ENCODE measurements at regions not wholly inside any gene's neighbourhood (a gene's known extent, or its start where the extent isn't known, plus 50 kb on each side); places are given as distances from the start of the nearest gene placed in this dataset.

GRCh38 chr14:35929186-35929585 lies 103.0 kb downstream of the BRMS1L start:
- H3K27me3 ChIP-seq (ENCODE audit: control insufficient read depth in 2 of 2, insufficient read depth in 2 of 2, low read length in 2 of 2) = peaks cover 0 to 1% of the 10 kb centered on the region in 2 experiments
- dilution Hi-C loops (cut with MboI; ENCODE audit: extremely low pct_ligation_motif_present, low sequenced_read_pairs) (no loop called here), intact Hi-C loops (cut with micrococcal nuclease) (loop anchor here (5.0 kb wide), 1 partner anchor 372 kb away; no protein-coding TSS in a partner anchor)
- TF ChIP-seq EZH2 (IDR thresholded peaks at IDR 0.05; ENCODE audit: borderline replicate concordance, low read depth, low read length, severe bottlenecking) = no peak
- no peak for TF ChIP-seq POLR2A (IDR thresholded peaks at IDR 0.05; ENCODE audit: low read depth, low read length)
- TF ChIP-seq MYC (IDR thresholded peaks at IDR 0.05; ENCODE audit: low read depth, low read length) = no peak
- no peak for TF ChIP-seq GATA2 (IDR thresholded peaks at IDR 0.05; ENCODE audit: insufficient read depth, insufficient read length, low read depth, low read length)
- no peak for TF ChIP-seq JUN (IDR thresholded peaks at IDR 0.05; ENCODE audit: borderline replicate concordance, insufficient read depth, insufficient read length, low read depth)
- TF ChIP-seq CTCF (IDR thresholded peaks at IDR 0.05; ENCODE audit: extremely low read depth in 1 of 2, insufficient read depth in 1 of 2, low read depth in 1 of 2, low read length in 2 of 2) = no peak
- no peak for TF ChIP-seq FOS (IDR thresholded peaks at IDR 0.05; ENCODE audit: borderline replicate concordance, insufficient read depth, low read length)
- TF ChIP-seq, protein P1, sequence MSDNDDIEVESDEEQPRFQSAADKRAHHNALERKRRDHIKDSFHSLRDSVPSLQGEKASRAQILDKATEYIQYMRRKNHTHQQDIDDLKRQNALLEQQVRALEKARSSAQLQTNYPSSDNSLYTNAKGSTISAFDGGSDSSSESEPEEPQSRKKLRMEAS (IDR thresholded peaks at IDR 0.05; ENCODE audit: insufficient read depth, insufficient read length) = no peak
- no peak for TF ChIP-seq POLR2AphosphoS5 (IDR thresholded peaks at IDR 0.05; ENCODE audit: insufficient read depth, low read depth, low read length)
- DNase-seq (ENCODE audit: low read depth, low spot score) (no peak), FAIRE-seq (no peak)
- H3K9me1 ChIP-seq (replicated peaks; ENCODE audit: control insufficient read depth, extremely low read depth, insufficient read depth, low read length) = no peaks in the 10 kb centered on the region
- no peaks in the 10 kb centered on the region for H4K20me1 ChIP-seq (replicated peaks; ENCODE audit: control insufficient read depth, extremely low read depth, insufficient read depth, low read length)
- ChIA-PET POLR2A (no interaction called here), CTCF (no interaction called here)
- H3K9me3 ChIP-seq (replicated peaks; ENCODE audit: control insufficient read depth, insufficient read depth, low read length) = no peaks in the 10 kb centered on the region
- no peak overlapping the region for H2AFZ ChIP-seq (ENCODE audit: low read depth, low read length)
- no peak overlapping the region for H3K27ac ChIP-seq (ENCODE audit: insufficient read depth, low read depth, low read length)
- no peak overlapping the region for H3K4me2 ChIP-seq (ENCODE audit: insufficient read depth, low read length)
- no peaks in the 10 kb centered on the region for H3K79me2 ChIP-seq (ENCODE audit: control insufficient read depth, insufficient read depth, low read length)
- no peaks in the 10 kb centered on the region for H3K36me3 ChIP-seq (ENCODE audit: control insufficient read depth in 2 of 2, extremely low read depth in 1 of 2, insufficient read depth in 2 of 2, low read length in 2 of 2)
- H3K4me3 ChIP-seq (replicated peaks in 1 of 3; ENCODE audit: insufficient read depth in 1 of 3, low read depth in 1 of 3, low read length in 3 of 3) = no peak overlapping the region
- no peak overlapping the region for H3K9ac ChIP-seq (replicated peaks; ENCODE audit: extremely low read depth, insufficient read depth, low read length)
- H3K4me1 ChIP-seq (ENCODE audit: control insufficient read depth, extremely low read depth, insufficient read depth, low read length) = no peaks in the 10 kb centered on the region
- no TSS peak for BruUV-seq (replicated peaks)

Data from endothelial cell of umbilical vein (primary cell).